AG04449 (cell line): ENCODE measurements at regions not wholly inside any gene's neighbourhood (a gene's known extent, or its start where the extent isn't known, plus 50 kb on each side); places are given as distances from the start of the nearest gene placed in this dataset.

Experiments used
- CTCF ChIA-PET: fragments of 350-600 bp; formaldehyde crosslinking; extraction: SDS; loops from one replicate; lab custom pipeline; 2021; ENCODE audit warnings: antibody characterized with exemption; lab: Yijun Ruan, JAX
- POLR2A ChIA-PET: fragments of 400-600, 350-600 bp; formaldehyde crosslinking; extraction: SDS; loops from one replicate; lab custom pipeline; 2020; ENCODE audit warnings: antibody characterized with exemption, inconsistent platforms; lab: Yijun Ruan, JAX
- DNase-seq: peaks from one replicate; pipeline ENCODE4 v3.0.0-alpha.2; 2010; ENCODE audit warnings: low read depth, low spot score
- H3K4me3 ChIP-seq: 2 replicates; pipeline ENCODE4 v1.5.1; 2011; ENCODE audit warnings: low read depth, mild to moderate bottlenecking, control low read depth, low read length
- CTCF ChIP-seq: IDR thresholded peaks from one replicate; pipeline ENCODE4 v1.5.1; 2011; ENCODE audit warnings: mild to moderate bottlenecking, moderate library complexity, low read length, control low read depth, inconsistent platforms; ENCODE audit not compliant: insufficient read depth; ENCODE audit errors: missing control alignments

GRCh38 chr9:89720696-89721175 lies 115.9 kb downstream of the GADD45G start:
- no peak for DNase-seq
- ChIA-PET CTCF (no interaction called here), POLR2A (no interaction called here)
- H3K4me3 ChIP-seq: no peak overlapping the region
- no peak for TF ChIP-seq CTCF

- ChIA-PET POLR2A (no interaction called here), CTCF (no interaction called here)
- DNase-seq: no peak
- no peak overlapping the region for H3K4me3 ChIP-seq
- no peak for TF ChIP-seq CTCF
These were observed 116.4 kb downstream of the GADD45G start for GRCh38 chr9:89721176-89721700.

- no peak overlapping the region for H3K4me3 ChIP-seq
- TF ChIP-seq CTCF: no peak
- DNase-seq: no peak
- ChIA-PET POLR2A (no interaction called here), CTCF (no interaction called here)
These were observed 117.2 kb downstream of the GADD45G start for GRCh38 chr9:89721971-89722530.

- ChIA-PET CTCF (no interaction called here), POLR2A (no interaction called here)
- H3K4me3 ChIP-seq: no peak overlapping the region
- TF ChIP-seq CTCF: no peak
- no peak for DNase-seq
These were observed 117.9 kb downstream of the GADD45G start for GRCh38 chr9:89722712-89723111.

GRCh38 chr9:89723469-89724100 lies 118.8 kb downstream of the GADD45G start:
- ChIA-PET CTCF (no interaction called here), POLR2A (no interaction called here)
- TF ChIP-seq CTCF: no peak
- no peak overlapping the region for H3K4me3 ChIP-seq
- no peak for DNase-seq

GRCh38 chr9:89724659-89725058 lies 119.8 kb downstream of the GADD45G start:
- H3K4me3 ChIP-seq: no peak overlapping the region
- ChIA-PET POLR2A (no interaction called here), CTCF (no interaction called here)
- DNase-seq: no peak
- no peak for TF ChIP-seq CTCF
